Astrocyte (in vitro differentiated cells and primary cell): ENCODE measurements at regions not wholly inside any gene's neighbourhood (a gene's known extent, or its start where the extent isn't known, plus 50 kb on each side); places are given as distances from the start of the nearest gene placed in this dataset.

Experiments
- EZH2 ChIP-seq: IDR thresholded peaks from 2 replicates; pipeline ENCODE4 v1.6.1; 2012; ENCODE audit warnings: mild to moderate bottlenecking, low read length, inconsistent platforms; ENCODE audit not compliant: insufficient read depth
- TF ChIP-seq, protein P1 (sequence below): IDR thresholded peaks from 2 replicates; pipeline ENCODE4 v1.5.1; 2011; ENCODE audit warnings: low read depth, mild to moderate bottlenecking, inconsistent platforms, low read length, moderate library complexity; ENCODE audit not compliant: insufficient read depth

- TF ChIP-seq, protein P1, sequence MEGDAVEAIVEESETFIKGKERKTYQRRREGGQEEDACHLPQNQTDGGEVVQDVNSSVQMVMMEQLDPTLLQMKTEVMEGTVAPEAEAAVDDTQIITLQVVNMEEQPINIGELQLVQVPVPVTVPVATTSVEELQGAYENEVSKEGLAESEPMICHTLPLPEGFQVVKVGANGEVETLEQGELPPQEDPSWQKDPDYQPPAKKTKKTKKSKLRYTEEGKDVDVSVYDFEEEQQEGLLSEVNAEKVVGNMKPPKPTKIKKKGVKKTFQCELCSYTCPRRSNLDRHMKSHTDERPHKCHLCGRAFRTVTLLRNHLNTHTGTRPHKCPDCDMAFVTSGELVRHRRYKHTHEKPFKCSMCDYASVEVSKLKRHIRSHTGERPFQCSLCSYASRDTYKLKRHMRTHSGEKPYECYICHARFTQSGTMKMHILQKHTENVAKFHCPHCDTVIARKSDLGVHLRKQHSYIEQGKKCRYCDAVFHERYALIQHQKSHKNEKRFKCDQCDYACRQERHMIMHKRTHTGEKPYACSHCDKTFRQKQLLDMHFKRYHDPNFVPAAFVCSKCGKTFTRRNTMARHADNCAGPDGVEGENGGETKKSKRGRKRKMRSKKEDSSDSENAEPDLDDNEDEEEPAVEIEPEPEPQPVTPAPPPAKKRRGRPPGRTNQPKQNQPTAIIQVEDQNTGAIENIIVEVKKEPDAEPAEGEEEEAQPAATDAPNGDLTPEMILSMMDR = no peak
- no peak for TF ChIP-seq EZH2
Measured at GRCh38 chr3:110307065-110307809, 764.4 kb upstream of the NECTIN3 start.
